IPS-20b (cell line): ENCODE measurements at regions not wholly inside any gene's neighbourhood (a gene's known extent, or its start where the extent isn't known, plus 50 kb on each side); places are given as distances from the start of the nearest gene placed in this dataset.

Experiments
- H3K27ac ChIP-seq: one replicate; pipeline ENCODE4 v1.5.1; 2013; ENCODE audit warnings: low read length
- H3K27me3 ChIP-seq: 2 replicates; pipeline ENCODE4 v1.6.1; 2013; ENCODE audit warnings: mild to moderate bottlenecking, low read length, inconsistent platforms; ENCODE audit not compliant: insufficient read depth
- H3K36me3 ChIP-seq: 2 replicates; pipeline ENCODE4 v1.6.1; 2013; ENCODE audit warnings: low read depth, mild to moderate bottlenecking, inconsistent platforms, low read length, moderate library complexity; ENCODE audit not compliant: insufficient read depth
- H3K4me1 ChIP-seq: 2 replicates; pipeline ENCODE4 v1.6.1; 2013; ENCODE audit warnings: mild to moderate bottlenecking, control low read depth, inconsistent platforms, low read length, moderate library complexity; ENCODE audit not compliant: insufficient read depth
- H3K4me3 ChIP-seq: 2 replicates; pipeline ENCODE4 v1.5.1; 2013; ENCODE audit warnings: mild to moderate bottlenecking, low read length, inconsistent platforms
- H3K9ac ChIP-seq: 2 replicates; pipeline ENCODE4 v1.6.1; 2013; ENCODE audit warnings: low read depth, mild to moderate bottlenecking, inconsistent platforms, low read length, moderate library complexity
- H3K9me3 ChIP-seq: 2 replicates; pipeline ENCODE4 v1.6.1; 2013; ENCODE audit warnings: mild to moderate bottlenecking, low read depth, low read length, inconsistent platforms; ENCODE audit not compliant: insufficient read depth

DNA sequence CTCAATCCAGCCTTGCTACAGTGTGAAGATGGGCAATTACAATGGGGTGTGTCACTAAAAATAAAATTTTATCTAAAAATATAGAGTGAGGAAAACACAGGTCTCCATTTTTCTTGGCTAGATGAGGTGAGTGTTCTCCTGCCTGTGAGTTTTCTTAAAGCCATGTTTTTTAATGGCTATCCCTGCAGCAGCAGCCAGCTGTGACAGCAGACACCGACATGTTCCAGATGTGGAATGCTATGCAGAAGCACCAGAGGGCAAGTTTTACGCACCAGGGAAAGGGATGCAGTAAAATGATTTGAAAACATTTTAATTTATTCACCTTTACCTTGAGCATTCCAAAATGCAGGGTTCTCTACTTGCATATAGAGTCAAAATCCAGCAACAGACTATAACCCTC is 577.0 kb upstream of the STXBP6 start:
- Histone ChIP-seq H3K27ac (no peak overlapping the region), H3K9me3 (no peaks in the 10 kb centered on the region), H3K9ac (no peak overlapping the region), H3K36me3 (no peaks in the 10 kb centered on the region), H3K4me3 (no peak overlapping the region), H3K4me1 (0 out of 2 replicates have a peak, but pooled peaks cover 4% of the 10 kb centered on the region), H3K27me3 (no peaks in the 10 kb centered on the region)

DNA sequence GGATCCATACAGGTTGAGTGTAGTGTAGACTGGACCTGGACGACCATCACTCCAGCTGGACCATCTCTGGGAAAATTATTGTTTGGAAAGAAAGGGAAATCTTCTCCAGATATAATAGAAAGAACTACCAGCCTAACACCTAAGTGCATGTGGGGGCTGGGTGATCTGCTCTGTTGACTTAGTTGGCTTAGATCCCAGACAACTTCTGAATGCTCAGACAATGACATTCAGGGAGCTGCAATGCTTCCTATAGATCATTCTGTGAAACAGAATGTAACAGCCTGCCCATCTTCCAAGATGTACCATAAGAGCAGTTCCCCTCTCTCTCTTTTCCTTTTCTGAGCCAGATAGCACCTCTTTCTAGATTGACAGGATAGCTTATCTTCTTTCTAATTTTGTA is 572.8 kb upstream of the STXBP6 start:
- Histone ChIP-seq H3K4me3 (no peak overlapping the region), H3K27ac (no peak overlapping the region), H3K9me3 (peaks cover 7% of the 10 kb centered on the region; the same call in 1 of the 2 replicates)

DNA sequence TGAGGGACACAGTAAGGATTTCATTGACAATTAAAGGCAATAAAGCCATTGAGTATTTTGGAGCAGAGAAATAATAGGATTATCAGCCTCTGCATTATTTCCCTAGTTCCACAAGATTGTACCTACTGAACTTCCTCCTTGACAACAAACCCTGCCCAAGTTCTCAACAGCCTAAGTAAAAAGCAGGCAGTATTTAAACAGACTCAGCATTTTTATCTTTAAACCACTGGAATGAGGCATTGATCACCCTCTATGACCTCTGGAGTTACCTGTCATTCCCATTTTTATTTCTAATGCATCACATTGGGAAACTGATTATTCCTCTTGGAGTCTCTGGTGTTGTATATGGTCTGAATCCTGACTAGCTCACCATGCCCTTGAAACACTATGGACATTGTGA is 570.6 kb upstream of the STXBP6 start:
- no peak overlapping the region for H3K4me3 ChIP-seq
- no peak overlapping the region for H3K27ac ChIP-seq
- no peaks in the 10 kb centered on the region for H3K27me3 ChIP-seq
- H3K36me3 ChIP-seq: no peaks in the 10 kb centered on the region
- peaks cover 20% of the 10 kb centered on the region for H3K9me3 ChIP-seq
- no peak overlapping the region for H3K9ac ChIP-seq
- H3K4me1 ChIP-seq: no peaks in the 10 kb centered on the region

More for the DNA sequence above, 572.8 kb upstream of the STXBP6 start:
- H3K9ac ChIP-seq: no peak overlapping the region
- no peaks in the 10 kb centered on the region for H3K27me3 ChIP-seq
- H3K4me1 ChIP-seq: no peaks in the 10 kb centered on the region
- no peaks in the 10 kb centered on the region for H3K36me3 ChIP-seq

DNA sequence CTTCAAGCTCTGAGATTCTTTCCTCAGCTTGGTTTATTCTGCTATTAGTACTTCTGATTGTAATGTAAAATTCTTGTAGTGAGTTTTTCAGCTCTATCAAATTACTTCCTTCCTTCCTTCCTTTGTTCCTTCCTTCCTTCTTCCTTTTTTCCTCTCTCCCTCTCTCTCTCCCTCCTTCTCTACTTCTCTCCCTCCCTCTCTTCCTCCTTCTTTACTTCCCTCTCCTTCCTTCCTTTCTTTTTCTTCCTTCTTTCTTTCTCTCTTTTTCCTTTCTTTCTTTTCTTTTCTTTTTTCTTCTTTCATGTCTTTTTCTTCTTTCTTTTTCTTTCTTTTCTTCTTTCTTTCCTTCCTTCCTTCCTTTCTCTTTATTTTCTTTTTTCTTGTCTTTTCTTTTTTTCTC is 565.2 kb upstream of the STXBP6 start:
- Histone ChIP-seq H3K9ac (no peak overlapping the region), H3K9me3 (peaks cover 20% of the 10 kb centered on the region), H3K27me3 (no peaks in the 10 kb centered on the region), H3K4me3 (no peak overlapping the region), H3K4me1 (no peaks in the 10 kb centered on the region), H3K27ac (no peak overlapping the region), H3K36me3 (no peaks in the 10 kb centered on the region)

DNA sequence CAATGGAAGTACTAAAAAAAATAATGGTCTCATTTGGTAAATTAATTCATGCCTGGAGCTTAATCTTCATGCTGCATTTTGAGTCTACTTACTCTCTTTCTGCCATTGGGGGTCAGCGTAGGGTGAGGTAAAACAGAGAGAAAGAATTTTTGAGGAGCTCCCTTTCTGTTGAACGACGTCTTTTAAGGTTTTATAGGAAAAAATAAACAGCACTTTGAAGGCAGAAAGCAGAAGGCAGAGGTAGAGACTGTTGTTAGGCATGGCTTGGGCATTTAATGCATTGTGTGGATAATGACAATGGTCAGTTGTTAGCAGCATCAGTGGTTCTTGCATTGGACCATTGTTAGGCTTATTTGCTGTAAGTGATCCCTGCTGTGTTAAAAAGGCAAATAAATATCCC is 557.2 kb upstream of the STXBP6 start:
- no peaks in the 10 kb centered on the region for H3K36me3 ChIP-seq
- H3K9me3 ChIP-seq: no peaks in the 10 kb centered on the region; the same call in 1 of the 2 replicates
- H3K4me1 ChIP-seq: peaks cover 16% of the 10 kb centered on the region
- H3K27ac ChIP-seq: no peak overlapping the region
- H3K27me3 ChIP-seq: no peaks in the 10 kb centered on the region
- H3K9ac ChIP-seq: no peak overlapping the region
- no peak overlapping the region; the same call in 1 of the 2 replicates for H3K4me3 ChIP-seq

DNA sequence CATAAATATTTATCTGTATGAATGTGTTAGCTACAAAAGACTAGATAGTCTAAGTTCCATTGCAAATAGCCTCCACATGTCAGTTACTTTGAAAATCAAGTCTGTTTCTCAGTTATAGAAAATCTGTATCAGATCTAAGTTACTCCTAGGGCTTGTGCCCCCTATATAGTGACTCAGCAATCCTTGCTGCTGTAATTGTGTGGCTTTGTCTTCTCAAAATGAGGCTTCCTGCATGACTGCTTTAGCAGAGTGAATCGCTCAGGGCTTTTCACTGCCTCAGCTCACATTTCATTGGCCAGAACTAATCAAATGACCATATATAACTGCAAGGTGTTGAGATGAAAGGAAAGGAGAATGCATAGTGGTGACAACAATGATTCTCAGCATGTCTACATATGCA is 552.2 kb upstream of the STXBP6 start:
- peaks cover 7% of the 10 kb centered on the region for H3K4me1 ChIP-seq
- no peak overlapping the region for H3K27ac ChIP-seq
- no peak overlapping the region for H3K9ac ChIP-seq
- no peaks in the 10 kb centered on the region for H3K36me3 ChIP-seq
- H3K4me3 ChIP-seq: no peak overlapping the region
- H3K9me3 ChIP-seq: peaks cover 10% of the 10 kb centered on the region
- no peaks in the 10 kb centered on the region for H3K27me3 ChIP-seq

DNA sequence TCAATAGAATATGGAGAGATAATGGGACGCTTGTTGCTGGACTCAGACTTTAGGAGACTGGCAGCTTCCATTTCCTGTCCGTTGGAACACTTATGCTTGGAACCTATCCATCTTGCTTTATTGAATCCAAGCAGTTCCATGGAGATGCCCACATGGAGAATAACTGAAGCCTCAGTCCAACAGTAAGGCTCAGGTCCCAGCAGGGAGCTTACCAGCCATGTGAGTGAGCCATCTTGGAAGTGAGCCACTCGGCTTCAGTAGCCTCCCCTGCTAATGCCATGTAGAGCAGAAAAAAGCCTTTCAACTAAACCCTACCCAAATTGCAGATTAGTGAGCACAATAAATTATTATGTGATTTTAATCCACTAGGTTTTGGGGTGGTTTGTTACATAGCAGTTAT is 538.8 kb upstream of the STXBP6 start:
- Histone ChIP-seq H3K4me1 (no peaks in the 10 kb centered on the region), H3K9ac (no peak overlapping the region), H3K27ac (no peak overlapping the region), H3K4me3 (no peak overlapping the region), H3K9me3 (no peaks in the 10 kb centered on the region), H3K27me3 (no peaks in the 10 kb centered on the region), H3K36me3 (no peaks in the 10 kb centered on the region)

DNA sequence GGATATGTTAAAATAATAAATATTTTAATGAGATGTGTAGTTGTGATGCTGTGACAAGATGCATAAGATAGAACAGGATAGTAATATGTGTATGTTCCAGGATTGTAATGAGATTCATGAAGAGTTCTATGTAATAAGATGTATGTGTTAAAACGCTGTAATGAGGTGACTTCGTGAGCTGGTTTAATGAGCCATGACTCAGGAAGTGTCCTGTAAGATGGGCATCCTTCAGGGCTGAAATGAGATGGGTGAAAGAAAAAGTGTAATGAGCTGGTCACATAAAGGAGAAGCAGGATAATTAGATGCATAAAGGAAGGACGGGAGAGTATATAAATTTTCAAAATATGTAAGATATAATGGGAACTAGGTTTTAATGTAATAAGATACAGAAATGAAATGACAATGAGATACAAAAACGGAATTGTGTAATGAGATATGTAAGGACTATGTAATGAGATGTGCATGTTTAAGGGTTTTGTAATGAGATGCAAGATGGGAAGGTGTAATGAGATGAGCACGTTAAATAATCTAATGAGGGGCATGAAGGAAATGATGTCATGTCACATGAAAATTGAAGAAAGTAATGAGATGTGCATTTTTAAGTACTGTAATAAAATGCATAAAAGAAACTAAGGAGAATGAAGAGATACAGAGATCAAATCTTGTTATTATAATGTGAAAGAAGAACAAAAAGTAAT is 524.8 kb upstream of the STXBP6 start:
- Histone ChIP-seq H3K9ac (no peak overlapping the region), H3K27ac (no peak overlapping the region), H3K36me3 (no peaks in the 10 kb centered on the region), H3K9me3 (no peaks in the 10 kb centered on the region), H3K4me3 (no peak overlapping the region), H3K4me1 (peaks cover 13% of the 10 kb centered on the region), H3K27me3 (no peaks in the 10 kb centered on the region)

DNA sequence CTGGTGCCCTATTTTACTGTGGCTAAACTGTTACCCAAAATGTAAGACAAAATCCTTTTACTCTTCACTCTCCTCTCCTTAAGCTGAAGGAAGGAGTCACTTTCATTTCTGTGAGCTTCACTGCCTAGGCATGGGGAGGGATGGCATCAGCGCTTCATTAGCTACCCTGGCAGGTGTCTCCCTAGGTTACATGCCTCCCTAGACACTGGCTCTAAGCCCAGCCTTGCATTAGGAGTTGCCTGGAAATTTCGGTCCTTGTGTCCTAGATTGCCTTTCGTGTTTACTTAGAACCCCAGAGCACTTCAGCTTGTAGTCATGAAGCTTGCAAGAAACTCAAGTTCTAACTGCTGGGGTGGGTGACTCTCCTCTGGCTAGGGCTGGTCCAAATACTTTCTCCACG is 520.5 kb upstream of the STXBP6 start:
- H3K4me1 ChIP-seq: no peaks in the 10 kb centered on the region; the same call in 1 of the 2 replicates
- no peaks in the 10 kb centered on the region for H3K27me3 ChIP-seq

DNA sequence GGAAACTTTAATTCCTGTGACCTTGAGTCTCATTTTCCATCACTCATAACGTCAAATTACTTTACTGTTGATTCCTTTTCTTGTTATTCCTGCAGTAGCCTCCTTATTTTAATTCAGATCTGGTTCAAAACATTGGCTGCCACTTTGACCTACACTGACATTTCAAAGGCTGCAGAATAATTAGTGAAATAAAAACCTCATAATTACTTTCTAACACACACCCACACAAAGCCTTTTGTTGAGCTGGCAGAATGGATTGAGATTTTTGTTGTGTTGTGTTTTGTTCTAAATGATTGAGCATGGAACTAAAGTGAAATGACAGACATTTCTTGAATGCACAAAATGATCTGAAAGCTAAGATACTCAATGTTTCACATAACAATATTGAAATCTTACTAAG is 507.5 kb upstream of the STXBP6 start:
- no peaks in the 10 kb centered on the region for H3K9me3 ChIP-seq
- no peaks in the 10 kb centered on the region for H3K36me3 ChIP-seq
- H3K27ac ChIP-seq: no peak overlapping the region
- H3K9ac ChIP-seq: no peak overlapping the region
- H3K4me1 ChIP-seq: no peaks in the 10 kb centered on the region
- no peaks in the 10 kb centered on the region; the same call in 1 of the 2 replicates for H3K27me3 ChIP-seq
- H3K4me3 ChIP-seq: no peak overlapping the region

More for the DNA sequence above, 520.5 kb upstream of the STXBP6 start:
- Histone ChIP-seq H3K36me3 (no peaks in the 10 kb centered on the region), H3K9me3 (no peaks in the 10 kb centered on the region), H3K9ac (no peak overlapping the region), H3K4me3 (no peak overlapping the region), H3K27ac (no peak overlapping the region)

DNA sequence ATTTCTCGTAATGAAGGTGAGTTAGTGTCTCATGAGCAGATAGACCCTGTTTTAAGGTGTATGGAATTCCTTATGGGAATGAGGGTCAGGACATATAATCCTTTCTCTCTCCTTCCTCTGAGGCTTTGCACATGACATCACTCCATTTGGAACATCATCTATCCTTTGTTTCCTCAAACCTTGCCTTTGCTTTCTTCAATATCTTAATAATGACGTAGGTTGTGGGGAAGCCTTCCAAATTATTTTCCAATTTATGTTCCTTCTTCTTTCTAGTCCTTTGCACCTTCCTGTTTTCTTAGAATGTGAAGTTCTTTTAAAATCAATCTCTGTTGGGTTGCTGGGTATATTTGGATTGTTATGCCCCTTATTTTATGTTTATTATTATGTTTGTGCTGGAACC is 502.9 kb upstream of the STXBP6 start:
- H3K36me3 ChIP-seq: no peaks in the 10 kb centered on the region
- no peaks in the 10 kb centered on the region for H3K27me3 ChIP-seq
- peaks cover 10% of the 10 kb centered on the region; the same call in 1 of the 2 replicates for H3K4me1 ChIP-seq
- no peak overlapping the region for H3K9ac ChIP-seq
- no peak overlapping the region for H3K4me3 ChIP-seq
- H3K9me3 ChIP-seq: no peaks in the 10 kb centered on the region
- no peak overlapping the region for H3K27ac ChIP-seq

DNA sequence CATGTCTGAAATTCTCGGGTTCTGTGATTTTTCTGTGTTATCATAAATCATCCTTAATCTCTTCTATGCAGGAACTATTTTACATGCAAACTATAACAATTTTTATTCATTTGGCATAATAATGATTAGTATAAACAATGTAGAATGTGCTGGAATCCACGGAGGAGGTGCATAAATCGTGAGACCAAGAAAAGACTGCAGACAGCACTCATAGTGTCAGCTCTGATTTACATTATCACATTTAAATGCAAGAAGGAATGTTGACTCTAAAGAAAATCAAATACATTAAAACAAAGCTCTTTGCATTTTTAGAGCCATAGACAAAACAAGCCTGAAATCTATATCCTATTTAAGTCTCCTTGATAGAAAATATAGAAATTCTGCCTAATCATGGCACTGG is 501.7 kb upstream of the STXBP6 start:
- H3K27me3 ChIP-seq: no peaks in the 10 kb centered on the region
- no peaks in the 10 kb centered on the region for H3K36me3 ChIP-seq
- peaks cover 10% of the 10 kb centered on the region; the same call in 1 of the 2 replicates for H3K4me1 ChIP-seq
- H3K9me3 ChIP-seq: no peaks in the 10 kb centered on the region
- no peak overlapping the region for H3K27ac ChIP-seq
- H3K9ac ChIP-seq: no peak overlapping the region
- H3K4me3 ChIP-seq: no peak overlapping the region
